Smooth muscle cell (in vitro differentiated cells): ENCODE measurements at regions not wholly inside any gene's neighbourhood (a gene's known extent, or its start where the extent isn't known, plus 50 kb on each side); places are given as distances from the start of the nearest gene placed in this dataset.

Experiments
- DNase-seq: peaks from one replicate; lab custom pipeline; 2025; ENCODE audit not compliant: unreplicated experiment; lab: John Stamatoyannopoulos, UW
- H2AFZ ChIP-seq: fragments of 200-600 bp; sonication (generic); 2 replicates; pipeline ENCODE4 v1.6.0; 2016; ENCODE audit warnings: antibody characterized with exemption, low read depth, mild to moderate bottlenecking
- H3F3A ChIP-seq: fragments of 200-600 bp; sonication (generic); 2 replicates; pipeline ENCODE4 v1.6.0; 2017; ENCODE audit warnings: antibody characterized with exemption, low read depth
- H3K27ac ChIP-seq: fragments of 200-600 bp; sonication (generic); 2 replicates; pipeline ENCODE4 v1.5.1; 2016; ENCODE audit warnings: low read depth, mild to moderate bottlenecking
- H3K27me3 ChIP-seq: fragments of 200-600 bp; sonication (generic); 2 replicates; pipeline ENCODE4 v1.6.1; 2016; ENCODE audit warnings: low read depth, mild to moderate bottlenecking
- H3K36me3 ChIP-seq: fragments of 200-600 bp; sonication (generic); 2 replicates; pipeline ENCODE4 v1.5.1; 2016; ENCODE audit warnings: low read depth
- H3K4me1 ChIP-seq: fragments of 200-600 bp; sonication (generic); 2 replicates; pipeline ENCODE4 v1.5.1; 2016; ENCODE audit warnings: low read depth
- H3K4me2 ChIP-seq: fragments of 200-600 bp; sonication (generic); 2 replicates; pipeline ENCODE4 v1.6.0; 2016; ENCODE audit warnings: mild to moderate bottlenecking
- H3K4me3 ChIP-seq: fragments of 200-600 bp; sonication (generic); 2 replicates; pipeline ENCODE4 v1.5.1; 2016; ENCODE audit warnings: mild to moderate bottlenecking
- H3K79me2 ChIP-seq: fragments of 200-600 bp; sonication (generic); 2 replicates; pipeline ENCODE4 v1.6.0; 2016; ENCODE audit warnings: low read depth, mild to moderate bottlenecking
- H3K9ac ChIP-seq: fragments of 200-600 bp; sonication (generic); 2 replicates; pipeline ENCODE4 v1.6.0; 2016; ENCODE audit warnings: low read depth
- H3K9me3 ChIP-seq: fragments of 200-600 bp; sonication (generic); replicated peaks from 2 replicates; pipeline ENCODE4 v1.5.1; 2016; ENCODE audit warnings: low read depth
- H4K20me1 ChIP-seq: fragments of 200-600 bp; sonication (generic); 2 replicates; pipeline ENCODE4 v1.6.0; 2016; ENCODE audit warnings: low read depth
- CTCF ChIP-seq: fragments of 200-600 bp; sonication (generic); IDR thresholded peaks from 2 replicates; pipeline ENCODE4 v1.5.1; 2017; ENCODE audit warnings: borderline replicate concordance, mild to moderate bottlenecking, antibody characterized with exemption; ENCODE audit not compliant: insufficient read depth, poor library complexity, severe bottlenecking
- WGBS: methylation state at CpG from one replicate; pipeline ENCODE4 v1.1.7; 2016; ENCODE audit warnings: low lambda C conversion rate; 5-methylcytosine and 5-hydroxymethylcytosine counted together

GRCh38 chr1:98482611-98483010 lies 178.9 kb upstream of the SNX7 start:
- Histone ChIP-seq H3K9ac (no peak overlapping the region), H3K4me1 (no peaks in the 10 kb centered on the region), H3K27me3 (no peaks in the 10 kb centered on the region), H3K36me3 (no peaks in the 10 kb centered on the region), H3F3A (no peaks in the 10 kb centered on the region), H3K27ac (no peak overlapping the region), H3K4me3 (no peak overlapping the region), H3K79me2 (no peaks in the 10 kb centered on the region), H3K9me3 (no peaks in the 10 kb centered on the region), H2AFZ (no peak overlapping the region), H4K20me1 (no peaks in the 10 kb centered on the region), H3K4me2 (no peak overlapping the region)
- no peak for DNase-seq
- no peak for TF ChIP-seq CTCF
- 93% methylated on average over 3 of the region's 3 CpGs for WGBS

- Histone ChIP-seq H3K27ac (no peak overlapping the region), H3K79me2 (no peaks in the 10 kb centered on the region), H3K27me3 (no peaks in the 10 kb centered on the region), H3K9ac (no peak overlapping the region), H2AFZ (no peak overlapping the region), H3K9me3 (no peaks in the 10 kb centered on the region), H3K36me3 (no peaks in the 10 kb centered on the region), H4K20me1 (no peaks in the 10 kb centered on the region), H3K4me3 (no peak overlapping the region), H3K4me2 (no peak overlapping the region), H3K4me1 (no peaks in the 10 kb centered on the region), H3F3A (no peaks in the 10 kb centered on the region)
- DNase-seq: no peak
- TF ChIP-seq CTCF: no peak
- 70% methylated on average over 2 of the region's 2 CpGs for WGBS
Observed at GRCh38 chr1:98480271-98480670, 181.2 kb upstream of the SNX7 start.

- no peak overlapping the region for H3K4me2 ChIP-seq
- 91% methylated on average over 3 of the region's 3 CpGs for WGBS
- no peak overlapping the region for H2AFZ ChIP-seq
- H3F3A ChIP-seq: no peaks in the 10 kb centered on the region
- H3K36me3 ChIP-seq: no peaks in the 10 kb centered on the region
- no peak for TF ChIP-seq CTCF
- H3K27me3 ChIP-seq: no peaks in the 10 kb centered on the region
- H3K4me1 ChIP-seq: no peaks in the 10 kb centered on the region
- no peak overlapping the region for H3K4me3 ChIP-seq
- H3K79me2 ChIP-seq: no peaks in the 10 kb centered on the region
- no peaks in the 10 kb centered on the region for H4K20me1 ChIP-seq
- no peak for DNase-seq
- no peak overlapping the region for H3K9ac ChIP-seq
- no peak overlapping the region for H3K27ac ChIP-seq
- no peaks in the 10 kb centered on the region for H3K9me3 ChIP-seq
Observed at GRCh38 chr1:98478121-98478520, 183.4 kb upstream of the SNX7 start.

GRCh38 chr1:98472878-98473277 lies 188.6 kb upstream of the SNX7 start:
- Histone ChIP-seq H3K79me2 (no peaks in the 10 kb centered on the region), H2AFZ (no peak overlapping the region), H3K9ac (no peak overlapping the region), H3K4me3 (no peak overlapping the region), H3F3A (no peaks in the 10 kb centered on the region), H3K4me2 (no peak overlapping the region), H4K20me1 (no peaks in the 10 kb centered on the region), H3K4me1 (no peaks in the 10 kb centered on the region), H3K36me3 (no peaks in the 10 kb centered on the region), H3K27me3 (no peaks in the 10 kb centered on the region), H3K27ac (no peak overlapping the region), H3K9me3 (no peaks in the 10 kb centered on the region)
- DNase-seq: no peak
- WGBS: 80% methylated on average over 2 of the region's 2 CpGs
- TF ChIP-seq CTCF: no peak
